ENCODE measurements at regions not wholly inside any gene's neighbourhood (a gene's known extent, or its start where the extent isn't known, plus 50 kb on each side); places are given as distances from the start of the nearest gene placed in this dataset.
A peak's percentile ranks its signal among the peaks of the same experiment; 100 is the strongest.

- Mint-ChIP-seq H3K4me1 (no peaks in the 10 kb centered on the region), H3K27ac (no peak overlapping the region), H3K27me3 (no peaks in the 10 kb centered on the region), H3K4me3 (no peak overlapping the region), H3K9me3 (no peaks in the 10 kb centered on the region), H3K36me3 (no peaks in the 10 kb centered on the region)
- ATAC-seq (replicated peaks) (no peak), DNase-seq (no peak)
Measured at GRCh38 chr1:222326006-222326709, 221.7 kb downstream of the HHIPL2 start.

- H3K4me1 Mint-ChIP-seq: no peaks in the 10 kb centered on the region
- H3K4me3 Mint-ChIP-seq: no peak overlapping the region
- no peak overlapping the region for H3K27ac Mint-ChIP-seq
- no peaks in the 10 kb centered on the region for H3K9me3 Mint-ChIP-seq
- H3K27me3 Mint-ChIP-seq: peaks cover 2 to 3% of the 10 kb centered on the region in 2 donors
- DNase-seq (no peak), ATAC-seq (replicated peaks) (no peak)
- no peaks in the 10 kb centered on the region for H3K36me3 Mint-ChIP-seq
Measured at GRCh38 chr1:222325506-222325905, 222.4 kb downstream of the HHIPL2 start.

GRCh38 chr1:222314839-222315238 lies 233.1 kb downstream of the HHIPL2 start:
- H3K27me3 Mint-ChIP-seq: peaks cover 15 to 18% of the 10 kb centered on the region in 2 donors
- ATAC-seq (replicated peaks) (no peak), DNase-seq (no peak)
- H3K27ac Mint-ChIP-seq: no peak overlapping the region
- H3K9me3 Mint-ChIP-seq: no peaks in the 10 kb centered on the region
- no peaks in the 10 kb centered on the region for H3K36me3 Mint-ChIP-seq
- H3K4me3 Mint-ChIP-seq: no peak overlapping the region
- H3K4me1 Mint-ChIP-seq: no peaks in the 10 kb centered on the region

GRCh38 chr1:222310836-222311235 lies 237.1 kb downstream of the HHIPL2 start:
- no peak for ATAC-seq (replicated peaks)

GRCh38 chr1:222307621-222308020 lies 240.3 kb downstream of the HHIPL2 start:
- Mint-ChIP-seq H3K27ac (no peak overlapping the region), H3K36me3 (no peaks in the 10 kb centered on the region), H3K4me3 (no peak overlapping the region), H3K4me1 (no peaks in the 10 kb centered on the region), H3K27me3 (peaks cover 5 to 8% of the 10 kb centered on the region in 2 donors), H3K9me3 (no peaks in the 10 kb centered on the region)
- no peak for DNase-seq
- ATAC-seq (replicated peaks): no peak

More at GRCh38 chr1:222310836-222311235, 237.1 kb downstream of the HHIPL2 start:
- Mint-ChIP-seq H3K4me1 (no peaks in the 10 kb centered on the region), H3K9me3 (no peaks in the 10 kb centered on the region), H3K27me3 (peaks cover 6 to 10% of the 10 kb centered on the region in 2 donors), H3K4me3 (no peak overlapping the region), H3K36me3 (no peaks in the 10 kb centered on the region), H3K27ac (no peak overlapping the region)
- DNase-seq: no peak

GRCh38 chr1:222306512-222306911 lies 241.4 kb downstream of the HHIPL2 start:
- DNase-seq (no peak), ATAC-seq (replicated peaks) (no peak)
- Mint-ChIP-seq H3K27ac (no peak overlapping the region), H3K4me3 (no peak overlapping the region), H3K4me1 (no peaks in the 10 kb centered on the region), H3K9me3 (no peaks in the 10 kb centered on the region), H3K27me3 (peaks cover 5 to 13% of the 10 kb centered on the region in 2 donors), H3K36me3 (no peaks in the 10 kb centered on the region)

GRCh38 chr1:222306011-222306410 lies 241.9 kb downstream of the HHIPL2 start:
- no peak for DNase-seq
- Mint-ChIP-seq H3K9me3 (no peaks in the 10 kb centered on the region), H3K36me3 (no peaks in the 10 kb centered on the region), H3K27ac (no peak overlapping the region), H3K4me1 (no peaks in the 10 kb centered on the region), H3K4me3 (no peak overlapping the region), H3K27me3 (peaks cover 5 to 13% of the 10 kb centered on the region in 2 donors)
- no peak for ATAC-seq (replicated peaks)

GRCh38 chr1:222301652-222302051 lies 246.3 kb downstream of the HHIPL2 start:
- Mint-ChIP-seq H3K4me3 (no peak overlapping the region), H3K9me3 (peaks cover 14 to 16% of the 10 kb centered on the region in 2 donors), H3K27me3 (peaks cover 0 to 9% of the 10 kb centered on the region in 2 donors), H3K4me1 (no peaks in the 10 kb centered on the region), H3K36me3 (no peaks in the 10 kb centered on the region), H3K27ac (no peak overlapping the region)
- DNase-seq (no peak), ATAC-seq (replicated peaks) (no peak)

- peak in 1 of 2 donors; percentile 25 for ATAC-seq (replicated peaks)
- DNase-seq: no peak
- peaks cover 0 to 5% of the 10 kb centered on the region in 2 donors for H3K27me3 Mint-ChIP-seq
- H3K9me3 Mint-ChIP-seq: peaks cover 14 to 23% of the 10 kb centered on the region in 2 donors
- no peak overlapping the region for H3K4me3 Mint-ChIP-seq
- H3K36me3 Mint-ChIP-seq: no peaks in the 10 kb centered on the region
- no peaks in the 10 kb centered on the region for H3K4me1 Mint-ChIP-seq
- no peak overlapping the region for H3K27ac Mint-ChIP-seq
Measured at GRCh38 chr1:222299524-222299923, 248.4 kb downstream of the HHIPL2 start.

- Mint-ChIP-seq H3K27ac (no peak overlapping the region), H3K36me3 (no peaks in the 10 kb centered on the region), H3K4me1 (no peaks in the 10 kb centered on the region), H3K4me3 (no peak overlapping the region), H3K27me3 (no peaks in the 10 kb centered on the region), H3K9me3 (peaks cover 0 to 3% of the 10 kb centered on the region in 2 donors)
- ATAC-seq (replicated peaks) (no peak), DNase-seq (no peak)
Measured at GRCh38 chr1:222290866-222291265, 257.0 kb downstream of the HHIPL2 start.

GRCh38 chr1:222288053-222288452 lies 259.9 kb downstream of the HHIPL2 start:
- Mint-ChIP-seq H3K27ac (no peak overlapping the region), H3K9me3 (no peaks in the 10 kb centered on the region), H3K4me3 (no peak overlapping the region), H3K27me3 (no peaks in the 10 kb centered on the region), H3K36me3 (no peaks in the 10 kb centered on the region), H3K4me1 (no peaks in the 10 kb centered on the region)
- ATAC-seq (replicated peaks): no peak
- no peak for DNase-seq

GRCh38 chr1:222286011-222286410 lies 261.9 kb downstream of the HHIPL2 start:
- H3K36me3 Mint-ChIP-seq: no peaks in the 10 kb centered on the region
- ATAC-seq (replicated peaks): no peak
- H3K27me3 Mint-ChIP-seq: peaks cover 0 to 5% of the 10 kb centered on the region in 2 donors
- no peaks in the 10 kb centered on the region for H3K4me1 Mint-ChIP-seq
- no peak overlapping the region for H3K4me3 Mint-ChIP-seq
- no peak overlapping the region for H3K27ac Mint-ChIP-seq
- DNase-seq: no peak
- H3K9me3 Mint-ChIP-seq: no peaks in the 10 kb centered on the region

GRCh38 chr1:222285526-222285925 lies 262.4 kb downstream of the HHIPL2 start:
- no peak overlapping the region for H3K4me3 Mint-ChIP-seq
- peaks cover 0 to 5% of the 10 kb centered on the region in 2 donors for H3K27me3 Mint-ChIP-seq
- H3K27ac Mint-ChIP-seq: no peak overlapping the region
- no peak for ATAC-seq (replicated peaks)
- no peak for DNase-seq
- no peaks in the 10 kb centered on the region for H3K36me3 Mint-ChIP-seq
- no peaks in the 10 kb centered on the region for H3K9me3 Mint-ChIP-seq
- H3K4me1 Mint-ChIP-seq: no peaks in the 10 kb centered on the region

GRCh38 chr1:222284466-222284865 lies 263.4 kb downstream of the HHIPL2 start:
- no peaks in the 10 kb centered on the region for H3K36me3 Mint-ChIP-seq
- DNase-seq (no peak), ATAC-seq (replicated peaks) (no peak)
- no peak overlapping the region for H3K4me3 Mint-ChIP-seq
- H3K4me1 Mint-ChIP-seq: no peaks in the 10 kb centered on the region
- H3K27me3 Mint-ChIP-seq: peaks cover 0 to 5% of the 10 kb centered on the region in 2 donors
- H3K9me3 Mint-ChIP-seq: no peaks in the 10 kb centered on the region
- no peak overlapping the region for H3K27ac Mint-ChIP-seq

GRCh38 chr1:222283147-222283768 lies 264.6 kb downstream of the HHIPL2 start:
- Mint-ChIP-seq H3K9me3 (peaks cover 0 to 2% of the 10 kb centered on the region in 2 donors), H3K4me3 (no peak overlapping the region), H3K27me3 (peaks cover 0 to 5% of the 10 kb centered on the region in 2 donors), H3K4me1 (no peaks in the 10 kb centered on the region), H3K27ac (no peak overlapping the region), H3K36me3 (no peaks in the 10 kb centered on the region)
- ATAC-seq (replicated peaks) (no peak), DNase-seq (no peak)
